Muscle of leg (tissue), 3 donors: ENCODE measurements at regions not wholly inside any gene's neighbourhood (a gene's known extent, or its start where the extent isn't known, plus 50 kb on each side); places are given as distances from the start of the nearest gene placed in this dataset.
A peak's percentile ranks its signal among the peaks of the same experiment; 100 is the strongest.
"Not testable (repeated sequence)": the region's sequence is repeated elsewhere in the genome, so short reads cannot be mapped to it uniquely, and the experiment has no call there.

ENCODE experiments used
- DNase-seq: peaks from one replicate; pipeline ENCODE4 v3.0.0; 2013
- H3K27ac ChIP-seq: one replicate; pipeline ENCODE4 v1.5.1; 2013; ENCODE audit warnings: mild to moderate bottlenecking, low read length, control low read depth
- H3K27me3 ChIP-seq: one replicate; pipeline ENCODE4 v1.6.1; 2013; ENCODE audit warnings: low read length; ENCODE audit not compliant: control insufficient read depth, insufficient read depth
- H3K36me3 ChIP-seq: one replicate; pipeline ENCODE4 v1.6.1; 2013; ENCODE audit warnings: low read length; ENCODE audit not compliant: control insufficient read depth, insufficient read depth
- H3K4me1 ChIP-seq: one replicate; pipeline ENCODE4 v1.6.1; 2013; ENCODE audit warnings: low read length; ENCODE audit not compliant: control insufficient read depth, insufficient read depth
- H3K4me3 ChIP-seq: one replicate; pipeline ENCODE4 v1.5.1; 2013; ENCODE audit warnings: low read length, control low read depth
- H3K9me3 ChIP-seq: replicated peaks from 2 replicates; pipeline ENCODE4 v1.6.1; 2013; ENCODE audit warnings: low read depth, low read length; ENCODE audit not compliant: control insufficient read depth
- WGBS: methylation state at CpG from one replicate; pipeline ENCODE4 v1.1.5; 2013; ENCODE audit warnings: missing lambda C conversion rate; ENCODE audit not compliant: insufficient coverage; 5-methylcytosine and 5-hydroxymethylcytosine counted together

DNA sequence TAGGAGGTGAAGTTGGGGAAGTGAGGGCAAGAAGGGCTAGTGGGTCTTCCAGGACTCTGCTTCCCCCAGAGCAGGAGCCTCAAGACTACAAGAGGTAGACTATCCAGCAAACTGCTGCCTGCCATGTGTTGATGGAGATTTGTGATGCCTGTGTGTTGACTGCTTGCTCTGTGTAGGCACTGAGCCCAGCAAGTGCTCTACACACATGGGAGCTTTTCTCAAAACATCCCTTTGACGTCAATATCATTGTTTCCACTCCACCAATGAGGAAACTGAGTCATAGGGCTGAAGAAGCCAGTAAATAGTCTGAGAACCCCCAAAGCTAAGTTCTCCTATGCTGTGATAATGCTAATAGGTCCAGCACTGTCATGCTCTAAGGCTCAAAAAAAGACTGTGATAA lies 207.2 kb upstream of the NFIA start:
- Histone ChIP-seq H3K4me1 (peaks cover 4% of the 10 kb centered on the region), H3K27ac (no peak overlapping the region), H3K27me3 (no peaks in the 10 kb centered on the region), H3K36me3 (no peaks in the 10 kb centered on the region), H3K4me3 (no peak overlapping the region), H3K9me3 (no peaks in the 10 kb centered on the region)
- WGBS = no CpG with 5 or more reads among the region's 1 CpG
- DNase-seq = no peak

DNA sequence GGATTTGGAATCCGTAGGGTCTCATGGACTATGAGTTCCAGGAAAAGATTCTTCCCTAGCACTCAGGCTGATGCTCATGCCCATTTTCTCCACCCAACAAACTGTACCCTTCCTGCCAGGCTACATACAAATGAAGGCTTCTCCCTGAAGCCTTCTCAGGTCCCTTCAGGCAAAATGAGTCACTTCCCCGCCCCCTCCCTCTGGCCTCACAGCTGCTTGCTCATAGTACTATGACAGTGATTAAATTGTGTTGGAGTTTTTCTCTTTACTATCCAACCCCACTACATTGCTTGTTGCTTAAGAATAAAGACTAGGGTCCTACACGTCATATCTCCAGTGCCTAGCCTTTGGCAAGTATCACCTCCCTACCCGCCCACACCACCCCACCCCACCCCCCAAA lies 207.6 kb upstream of the NFIA start:
- Histone ChIP-seq H3K9me3 (no peaks in the 10 kb centered on the region), H3K27me3 (no peaks in the 10 kb centered on the region), H3K27ac (no peak overlapping the region), H3K36me3 (no peaks in the 10 kb centered on the region), H3K4me3 (no peak overlapping the region), H3K4me1 (peaks cover 4% of the 10 kb centered on the region)
- DNase-seq = no peak
- WGBS = 100% methylated on average over 1 of the region's 4 CpGs

DNA sequence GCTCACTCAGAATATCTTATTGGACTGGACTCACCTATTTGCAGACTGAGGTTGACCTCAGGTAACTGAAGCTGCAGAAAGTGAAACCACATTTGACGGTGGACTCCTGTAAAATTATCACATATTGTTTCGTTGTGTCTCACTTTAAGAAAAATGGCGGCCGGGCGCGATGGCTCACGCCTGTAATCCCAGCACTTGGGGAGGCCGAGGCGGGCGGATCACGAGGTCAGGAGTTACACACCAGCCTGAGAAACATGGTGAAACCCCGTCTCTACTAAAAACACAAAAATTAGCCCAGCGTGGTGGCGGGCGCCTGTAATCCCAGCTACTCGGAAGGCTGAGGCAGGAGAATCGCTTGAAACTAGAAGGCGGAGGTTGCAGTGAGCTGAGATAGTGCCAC lies 209.0 kb upstream of the NFIA start:
- WGBS = 99% methylated on average over 16 of the region's 18 CpGs
- H3K27ac ChIP-seq, H3K4me3 ChIP-seq, H3K27me3 ChIP-seq, DNase-seq, H3K9me3 ChIP-seq, H3K36me3 ChIP-seq, H3K4me1 ChIP-seq: not testable (repeated sequence)

GRCh38 chr1:60872426-60873054 lies 209.8 kb upstream of the NFIA start:
- DNase-seq = peak; percentile 66
- H3K4me3 ChIP-seq = no peak overlapping the region
- no peaks in the 10 kb centered on the region for H3K27me3 ChIP-seq
- no peak overlapping the region for H3K27ac ChIP-seq
- peaks cover 7% of the 10 kb centered on the region for H3K4me1 ChIP-seq
- H3K9me3 ChIP-seq = no peaks in the 10 kb centered on the region
- 20% methylated on average over 3 of the region's 8 CpGs for WGBS
- no peaks in the 10 kb centered on the region for H3K36me3 ChIP-seq

DNA sequence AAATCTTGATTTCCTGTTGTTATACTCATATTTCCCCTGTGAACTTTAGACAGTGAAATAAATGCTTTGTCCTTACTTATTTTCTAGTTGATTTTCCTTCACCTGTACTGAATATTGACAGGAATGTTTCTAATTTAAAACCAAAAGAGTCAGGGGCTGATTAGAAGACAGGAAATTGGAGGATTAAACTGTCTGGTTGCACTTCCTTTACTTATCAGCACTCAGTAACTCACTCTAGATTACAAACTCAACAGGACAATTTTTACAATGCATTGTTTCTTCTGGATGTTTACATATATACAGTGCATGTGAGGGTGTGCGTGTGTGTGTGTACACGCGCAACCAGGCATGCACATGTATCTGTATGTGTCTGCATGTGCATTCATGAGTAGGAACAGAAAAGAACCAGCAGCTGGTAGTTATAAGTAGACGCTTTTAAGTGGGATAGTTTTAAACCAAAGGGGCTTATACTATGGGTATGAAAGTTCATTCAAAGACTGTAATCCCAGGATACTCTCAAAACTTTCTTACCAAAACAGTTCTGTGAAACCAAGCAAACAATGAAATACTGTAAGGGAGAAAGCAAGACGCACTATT lies 212.0 kb upstream of the NFIA start:
- Histone ChIP-seq H3K4me3 (no peak overlapping the region), H3K27me3 (no peaks in the 10 kb centered on the region), H3K27ac (no peak overlapping the region), H3K36me3 (no peaks in the 10 kb centered on the region), H3K9me3 (no peaks in the 10 kb centered on the region), H3K4me1 (peaks cover 17% of the 10 kb centered on the region)
- no peak for DNase-seq
- 86% methylated on average over 3 of the region's 5 CpGs for WGBS

GRCh38 chr1:60868901-60869663 lies 213.3 kb upstream of the NFIA start:
- no CpG with 5 or more reads among the region's 2 CpGs for WGBS
- Histone ChIP-seq H3K36me3 (no peaks in the 10 kb centered on the region), H3K27ac (no peak overlapping the region), H3K9me3 (no peaks in the 10 kb centered on the region), H3K4me1 (peaks cover 19% of the 10 kb centered on the region), H3K27me3 (no peaks in the 10 kb centered on the region), H3K4me3 (no peak overlapping the region)
- no peak for DNase-seq

DNA sequence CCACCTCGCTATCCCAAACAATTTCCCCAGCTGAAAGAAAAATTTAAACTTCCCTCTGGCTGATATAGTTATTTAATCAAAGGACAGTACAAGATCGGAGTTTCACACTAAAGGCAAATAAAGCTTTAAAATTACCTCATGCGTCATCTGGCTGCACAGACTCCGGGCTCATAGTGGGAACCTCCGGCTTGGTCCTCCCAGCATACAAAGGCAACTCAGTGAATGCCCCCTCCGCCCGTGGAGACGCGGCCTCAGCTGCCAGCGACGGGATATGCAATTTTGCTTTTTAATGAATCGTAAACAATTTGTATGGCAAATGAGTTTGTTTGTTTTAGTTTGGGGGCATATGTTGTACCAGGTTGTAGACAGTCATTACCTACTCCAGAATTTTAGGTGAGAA lies 214.6 kb upstream of the NFIA start:
- Histone ChIP-seq H3K27me3 (no peaks in the 10 kb centered on the region), H3K4me1 (peaks cover 20% of the 10 kb centered on the region), H3K9me3 (no peaks in the 10 kb centered on the region), H3K27ac (peak overlapping the region; percentile 76), H3K4me3 (peak overlapping the region; percentile 32), H3K36me3 (no peaks in the 10 kb centered on the region)
- peak; percentile 28 for DNase-seq
- 42% methylated on average over 4 of the region's 12 CpGs for WGBS

- no peaks in the 10 kb centered on the region for H3K27me3 ChIP-seq
- peak; percentile 95 for DNase-seq
- H3K9me3 ChIP-seq = no peaks in the 10 kb centered on the region
- WGBS = no CpG with 5 or more reads among the region's 3 CpGs
- H3K27ac ChIP-seq = peak overlapping the region; percentile 86
- H3K4me3 ChIP-seq = peak overlapping the region; percentile 32
- no peaks in the 10 kb centered on the region for H3K36me3 ChIP-seq
- H3K4me1 ChIP-seq = peaks cover 19% of the 10 kb centered on the region
Measured at GRCh38 chr1:60866917-60867531, 215.3 kb upstream of the NFIA start.

- Histone ChIP-seq H3K4me1 (peaks cover 19% of the 10 kb centered on the region), H3K36me3 (no peaks in the 10 kb centered on the region), H3K27ac (peak overlapping the region; percentile 86), H3K9me3 (no peaks in the 10 kb centered on the region), H3K4me3 (peak overlapping the region; percentile 32), H3K27me3 (no peaks in the 10 kb centered on the region)
- peak; percentile 56 for DNase-seq
- 53% methylated on average over 5 of the region's 13 CpGs for WGBS
Measured at GRCh38 chr1:60866226-60866900, 216.0 kb upstream of the NFIA start.

- Histone ChIP-seq H3K27ac (peak overlapping the region; percentile 86), H3K4me1 (peaks cover 18% of the 10 kb centered on the region), H3K9me3 (no peaks in the 10 kb centered on the region), H3K27me3 (no peaks in the 10 kb centered on the region), H3K4me3 (no peak overlapping the region), H3K36me3 (no peaks in the 10 kb centered on the region)
- DNase-seq = peak; percentile 40
- WGBS = 91% methylated on average over 4 of the region's 8 CpGs
Measured at GRCh38 chr1:60865166-60865565, 217.2 kb upstream of the NFIA start.
